ENCODE measurements at regions not wholly inside any gene's neighbourhood (a gene's known extent, or its start where the extent isn't known, plus 50 kb on each side); places are given as distances from the start of the nearest gene placed in this dataset.

DNA sequence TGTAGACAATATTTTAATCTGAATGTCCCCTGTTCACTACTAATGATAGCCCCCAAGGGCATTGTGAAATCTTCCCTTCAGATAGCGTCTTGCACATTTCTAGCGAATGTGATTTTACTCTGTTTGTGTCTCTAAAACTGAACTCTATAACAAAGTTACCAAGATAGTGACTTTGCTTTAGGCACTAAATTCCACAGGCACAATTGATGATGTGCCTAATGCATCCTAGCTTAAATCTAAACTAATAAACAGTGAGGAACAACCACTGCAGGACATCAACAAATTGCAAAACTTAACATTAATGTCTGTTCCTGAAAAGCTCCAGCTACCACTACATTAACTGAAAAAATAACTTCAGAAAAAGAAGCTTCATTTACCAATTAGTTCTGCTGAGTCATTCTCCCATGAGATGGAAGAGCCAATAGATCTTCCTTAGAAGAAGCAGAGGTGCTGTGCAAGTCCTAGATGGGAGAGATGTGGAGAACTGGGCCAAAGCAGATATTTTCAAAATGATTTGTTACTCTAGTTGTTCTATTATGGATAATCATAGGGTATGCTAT lies 1065.0 kb downstream of the EPHA7 start:
- no peak for DNase-seq
- no peaks in the 10 kb centered on the region for H3K9me3 ChIP-seq (replicated peaks; ENCODE audit: insufficient read depth, low read length)
- no peak overlapping the region for H3K4me2 ChIP-seq (ENCODE audit: low read depth, low read length)
- no peaks in the 10 kb centered on the region for H3K4me1 ChIP-seq (ENCODE audit: low read length)
- H3K79me2 ChIP-seq (ENCODE audit: low read length) = no peaks in the 10 kb centered on the region
- H3K27me3 ChIP-seq (replicated peaks; ENCODE audit: insufficient read depth, low read length) = no peaks in the 10 kb centered on the region
- TF ChIP-seq, protein P1, sequence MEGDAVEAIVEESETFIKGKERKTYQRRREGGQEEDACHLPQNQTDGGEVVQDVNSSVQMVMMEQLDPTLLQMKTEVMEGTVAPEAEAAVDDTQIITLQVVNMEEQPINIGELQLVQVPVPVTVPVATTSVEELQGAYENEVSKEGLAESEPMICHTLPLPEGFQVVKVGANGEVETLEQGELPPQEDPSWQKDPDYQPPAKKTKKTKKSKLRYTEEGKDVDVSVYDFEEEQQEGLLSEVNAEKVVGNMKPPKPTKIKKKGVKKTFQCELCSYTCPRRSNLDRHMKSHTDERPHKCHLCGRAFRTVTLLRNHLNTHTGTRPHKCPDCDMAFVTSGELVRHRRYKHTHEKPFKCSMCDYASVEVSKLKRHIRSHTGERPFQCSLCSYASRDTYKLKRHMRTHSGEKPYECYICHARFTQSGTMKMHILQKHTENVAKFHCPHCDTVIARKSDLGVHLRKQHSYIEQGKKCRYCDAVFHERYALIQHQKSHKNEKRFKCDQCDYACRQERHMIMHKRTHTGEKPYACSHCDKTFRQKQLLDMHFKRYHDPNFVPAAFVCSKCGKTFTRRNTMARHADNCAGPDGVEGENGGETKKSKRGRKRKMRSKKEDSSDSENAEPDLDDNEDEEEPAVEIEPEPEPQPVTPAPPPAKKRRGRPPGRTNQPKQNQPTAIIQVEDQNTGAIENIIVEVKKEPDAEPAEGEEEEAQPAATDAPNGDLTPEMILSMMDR (IDR thresholded peaks at IDR 0.05; ENCODE audit: low read length) = no peak
- no peak for TF ChIP-seq EZH2phosphoT487 (IDR thresholded peaks at IDR 0.05; ENCODE audit: low read length)
- TF ChIP-seq EZH2 (optimal IDR thresholded peaks at IDR 0.05; ENCODE audit: low read depth, low read length) = no peak
- no peaks in the 10 kb centered on the region for H4K20me1 ChIP-seq (ENCODE audit: insufficient read depth, low read length)
- no peak overlapping the region for H3K4me3 ChIP-seq (ENCODE audit: low read length)
- no peaks in the 10 kb centered on the region for H3F3A ChIP-seq (ENCODE audit: insufficient read depth, low read length)
- H2AFZ ChIP-seq (ENCODE audit: low read length) = no peak overlapping the region
- no peaks in the 10 kb centered on the region for H3K36me3 ChIP-seq (replicated peaks; ENCODE audit: insufficient read depth, low read length)
- H3K27ac ChIP-seq (ENCODE audit: low read length) = no peak overlapping the region
- no peaks in the 10 kb centered on the region for H3K9me2 ChIP-seq (replicated peaks; ENCODE audit: insufficient read depth, low read length)
- no peak overlapping the region for H3K9ac ChIP-seq (ENCODE audit: low read length)

GRCh38 chr6:92352130-92352529 lies 1067.2 kb downstream of the EPHA7 start:
- Histone ChIP-seq H3K27me3 (replicated peaks; ENCODE audit: insufficient read depth, low read length) (no peaks in the 10 kb centered on the region), H3K9me3 (replicated peaks; ENCODE audit: insufficient read depth, low read length) (no peaks in the 10 kb centered on the region), H3K79me2 (ENCODE audit: low read length) (no peaks in the 10 kb centered on the region), H3F3A (ENCODE audit: insufficient read depth, low read length) (no peaks in the 10 kb centered on the region), H3K4me1 (ENCODE audit: low read length) (no peaks in the 10 kb centered on the region), H4K20me1 (ENCODE audit: insufficient read depth, low read length) (no peaks in the 10 kb centered on the region), H3K36me3 (replicated peaks; ENCODE audit: insufficient read depth, low read length) (no peaks in the 10 kb centered on the region), H3K27ac (ENCODE audit: low read length) (no peak overlapping the region), H3K4me2 (ENCODE audit: low read depth, low read length) (no peak overlapping the region), H3K4me3 (ENCODE audit: low read length) (no peak overlapping the region), H3K9ac (ENCODE audit: low read length) (no peak overlapping the region), H2AFZ (ENCODE audit: low read length) (no peak overlapping the region), H3K9me2 (replicated peaks; ENCODE audit: insufficient read depth, low read length) (no peaks in the 10 kb centered on the region)
- peak; percentile 18 for DNase-seq
- TF ChIP-seq, protein P1 (IDR thresholded peaks at IDR 0.05; ENCODE audit: low read length) = no peak
- TF ChIP-seq EZH2 (optimal IDR thresholded peaks at IDR 0.05; ENCODE audit: low read depth, low read length) (no peak), EZH2phosphoT487 (IDR thresholded peaks at IDR 0.05; ENCODE audit: low read length) (no peak)

- Histone ChIP-seq H3K36me3 (replicated peaks; ENCODE audit: insufficient read depth, low read length) (no peaks in the 10 kb centered on the region), H3K9me2 (replicated peaks; ENCODE audit: insufficient read depth, low read length) (no peaks in the 10 kb centered on the region), H4K20me1 (ENCODE audit: insufficient read depth, low read length) (no peaks in the 10 kb centered on the region), H3K27me3 (replicated peaks; ENCODE audit: insufficient read depth, low read length) (no peaks in the 10 kb centered on the region), H3K4me1 (ENCODE audit: low read length) (no peaks in the 10 kb centered on the region), H3K27ac (ENCODE audit: low read length) (no peak overlapping the region), H3K4me2 (ENCODE audit: low read depth, low read length) (no peak overlapping the region), H3K79me2 (ENCODE audit: low read length) (no peaks in the 10 kb centered on the region), H3K9me3 (replicated peaks; ENCODE audit: insufficient read depth, low read length) (no peaks in the 10 kb centered on the region), H3K4me3 (ENCODE audit: low read length) (no peak overlapping the region), H3F3A (ENCODE audit: insufficient read depth, low read length) (no peaks in the 10 kb centered on the region), H3K9ac (ENCODE audit: low read length) (no peak overlapping the region), H2AFZ (ENCODE audit: low read length) (no peak overlapping the region)
- TF ChIP-seq, protein P1 (IDR thresholded peaks at IDR 0.05; ENCODE audit: low read length) = no peak
- no peak for TF ChIP-seq EZH2 (optimal IDR thresholded peaks at IDR 0.05; ENCODE audit: low read depth, low read length)
- no peak for TF ChIP-seq EZH2phosphoT487 (IDR thresholded peaks at IDR 0.05; ENCODE audit: low read length)
- no peak for DNase-seq
Measured at GRCh38 chr6:92341201-92341600, 1078.2 kb downstream of the EPHA7 start.

Data from MM.1S (cell line).